HG02588 (cell line): ENCODE measurements at regions not wholly inside any gene's neighbourhood (a gene's known extent, or its start where the extent isn't known, plus 50 kb on each side); places are given as distances from the start of the nearest gene placed in this dataset.

Experiments
- ATAC-seq: cut with Tn5 transposase; IDR thresholded peaks from one replicate; pipeline ENCODE4 v1.9.1; 2021; ENCODE audit warnings: mild to moderate bottlenecking, moderate library complexity; ENCODE audit not compliant: unreplicated experiment

- no peak for ATAC-seq
Measured at GRCh38 chr3:18501679-18502343, 76.7 kb upstream of the SATB1 start.

GRCh38 chr3:18500322-18500721, 75.2 kb upstream of the SATB1 start:
- no peak for ATAC-seq

GRCh38 chr3:18499301-18499700, 74.2 kb upstream of the SATB1 start:
- peak; percentile 77 for ATAC-seq

- ATAC-seq: no peak
Measured at GRCh38 chr3:18494251-18494650, 69.1 kb upstream of the SATB1 start.

GRCh38 chr3:18489939-18490338, 64.8 kb upstream of the SATB1 start:
- ATAC-seq: no peak

GRCh38 chr3:18483226-18483625, 58.1 kb upstream of the SATB1 start:
- no peak for ATAC-seq

GRCh38 chr3:18481946-18482548, 56.9 kb upstream of the SATB1 start:
- ATAC-seq: no peak

GRCh38 chr3:18477620-18478019, 52.5 kb upstream of the SATB1 start:
- no peak for ATAC-seq
